SK-N-SH (cell line): ENCODE measurements at regions not wholly inside any gene's neighbourhood (a gene's known extent, or its start where the extent isn't known, plus 50 kb on each side); places are given as distances from the start of the nearest gene placed in this dataset.
"Not testable (repeated sequence)": the region's sequence is repeated elsewhere in the genome, so short reads cannot be mapped to it uniquely, and the experiment has no call there.

Source experiments
- CTCF ChIA-PET: fragments of 300-600, 350-600 bp; formaldehyde crosslinking; extraction: SDS; loops from one replicate; lab custom pipeline; 2021; lab: Yijun Ruan, JAX
- POLR2A ChIA-PET: fragments of 350-600 bp; sonication (Branson Sonifier 250); formaldehyde crosslinking; extraction: SDS; loops from one replicate; lab custom pipeline; 2020; ENCODE audit warnings: antibody characterized with exemption, inconsistent platforms; lab: Yijun Ruan, JAX
- DNase-seq: peaks from one replicate; pipeline ENCODE4 v3.0.0; 2012
- H2AFZ ChIP-seq: fragments of 200-600 bp; sonication (generic); 2 replicates; pipeline ENCODE4 v1.8.1; 2016; ENCODE audit warnings: antibody characterized with exemption, mild to moderate bottlenecking, low read depth
- H3F3A ChIP-seq: fragments of 200-600 bp; sonication (generic); replicated peaks from 2 replicates; pipeline ENCODE3; 2016; ENCODE audit warnings: antibody characterized with exemption, mild to moderate bottlenecking; ENCODE audit not compliant: insufficient read depth
- H3K27ac ChIP-seq, 2 experiments: fragments of 200-500 bp in 1 of 2; fragments of 200-600 bp in 1 of 2; sonication (Bioruptor generic) in 1 of 2; sonication (generic), shearing (Covaris generic) in 1 of 2; 2 replicates each; pipeline versions ENCODE4 v1.5.1 to v1.6.1; 2014 to 2016; ENCODE audit warnings: low read depth in 2 of 2, inconsistent platforms in 1 of 2, low read length in 1 of 2, mild to moderate bottlenecking in 1 of 2, mixed read lengths in 1 of 2
- H3K27me3 ChIP-seq: fragments of 200-600 bp; sonication (generic), shearing (Covaris generic); 2 replicates; pipeline ENCODE4 v1.6.1; 2016; ENCODE audit warnings: mixed run types; ENCODE audit not compliant: insufficient read depth
- H3K36me3 ChIP-seq, 2 experiments: fragments of 200-500 bp in 1 of 2; fragments of 200-600 bp in 1 of 2; sonication (Bioruptor generic) in 1 of 2; sonication (generic) in 1 of 2; replicated peaks in 1 of 2; 2 replicates each; pipeline versions ENCODE3 to v1.5.1; 2014 to 2016; ENCODE audit warnings: low read length in 1 of 2, mild to moderate bottlenecking in 1 of 2; ENCODE audit not compliant: insufficient read depth in 2 of 2, control insufficient read depth in 1 of 2
- H3K4me1 ChIP-seq, 2 experiments: fragments of 200-500 bp in 1 of 2; fragments of 200-600 bp in 1 of 2; sonication (Bioruptor generic) in 1 of 2; sonication (generic), shearing (Covaris generic) in 1 of 2; 2 replicates each; pipeline versions ENCODE4 v1.5.1 to v1.6.1; 2014 to 2016; ENCODE audit warnings: low read depth in 1 of 2, low read length in 1 of 2, mixed run types in 1 of 2; ENCODE audit not compliant: insufficient read depth in 2 of 2, control insufficient read depth in 1 of 2
- H3K4me2 ChIP-seq: fragments of 200-600 bp; sonication (generic), shearing (Covaris generic); 2 replicates; pipeline ENCODE4 v1.6.1; 2017; ENCODE audit warnings: mixed run types
- H3K4me3 ChIP-seq, 2 experiments: fragments of 200-500 bp in 1 of 2; fragments of 200-600 bp in 1 of 2; sonication (Bioruptor generic) in 1 of 2; sonication (generic), shearing (Covaris generic) in 1 of 2; 2 replicates each; pipeline versions ENCODE4 v1.5.1 to v1.8.1; 2014 to 2016; ENCODE audit warnings: low read depth in 2 of 2, inconsistent platforms in 1 of 2, low read length in 1 of 2, mild to moderate bottlenecking in 1 of 2, mixed read lengths in 1 of 2, moderate library complexity in 1 of 2
- H3K79me2 ChIP-seq: fragments of 200-600 bp; sonication (generic); 2 replicates; pipeline ENCODE4 v1.8.1; 2017; ENCODE audit warnings: mild to moderate bottlenecking; ENCODE audit not compliant: insufficient read depth
- H3K9ac ChIP-seq: fragments of 200-600 bp; sonication (generic); 2 replicates; pipeline ENCODE4 v1.6.1; 2017; ENCODE audit warnings: mixed run types
- H3K9me2 ChIP-seq: fragments of 200-600 bp; sonication (generic); 2 replicates; pipeline ENCODE4 v1.6.1; 2017; ENCODE audit warnings: mixed run types
- H3K9me3 ChIP-seq: fragments of 200-600 bp; sonication (generic); 2 replicates; pipeline ENCODE4 v1.6.1; 2017; ENCODE audit warnings: mixed run types, mild to moderate bottlenecking, moderate library complexity
- H4K20me1 ChIP-seq: fragments of 200-600 bp; sonication (generic); 2 replicates; pipeline ENCODE4 v1.6.1; 2017; ENCODE audit warnings: mild to moderate bottlenecking, mixed run types; ENCODE audit not compliant: insufficient read depth
- WGBS: methylation state at CpG from one replicate; pipeline ENCODE4 v1.1.6; 2017; ENCODE audit warnings: low lambda C conversion rate; 5-methylcytosine and 5-hydroxymethylcytosine counted together

DNA sequence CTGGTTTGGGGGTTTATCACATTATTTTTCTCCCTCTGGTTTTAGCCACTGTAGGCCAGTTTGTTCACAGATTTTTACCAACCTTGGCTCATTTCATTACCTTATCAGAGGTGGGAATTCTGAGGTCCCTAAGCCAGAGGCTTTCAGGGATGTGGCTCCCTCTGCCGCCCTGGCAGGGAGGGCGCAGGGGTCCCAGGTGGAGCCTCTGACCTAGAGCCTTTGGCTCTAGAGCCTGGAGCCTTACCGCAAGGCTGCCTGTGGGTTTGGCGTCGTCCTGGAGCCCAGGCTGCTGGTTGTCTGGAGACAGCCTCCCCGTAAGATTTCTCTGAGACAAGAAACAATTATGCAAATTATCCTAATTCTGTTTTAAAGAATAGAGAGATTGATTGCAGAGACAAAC, 188.0 kb downstream of the LMLN start:
- H3K9me2 ChIP-seq, H4K20me1 ChIP-seq, H3K9ac ChIP-seq, H3K4me3 ChIP-seq, H3F3A ChIP-seq, H3K27ac ChIP-seq, POLR2A ChIA-PET, H3K79me2 ChIP-seq, DNase-seq, CTCF ChIA-PET, H3K4me1 ChIP-seq, H3K27me3 ChIP-seq, H3K4me2 ChIP-seq, H2AFZ ChIP-seq, H3K9me3 ChIP-seq, H3K36me3 ChIP-seq: not testable (repeated sequence)
- 27% methylated on average over 6 of the region's 6 CpGs for whole genome bisulfite sequencing

- H3K79me2 ChIP-seq, POLR2A ChIA-PET, H3F3A ChIP-seq, DNase-seq, CTCF ChIA-PET, H4K20me1 ChIP-seq, H3K9ac ChIP-seq, H3K36me3 ChIP-seq, H3K27me3 ChIP-seq, H3K4me2 ChIP-seq, H2AFZ ChIP-seq, H3K9me3 ChIP-seq, H3K4me1 ChIP-seq, H3K9me2 ChIP-seq, H3K27ac ChIP-seq, H3K4me3 ChIP-seq: not testable (repeated sequence)
- 48% methylated on average over 5 of the region's 5 CpGs for WGBS
Measured at GRCh38 chr3:198149904-198150303, 189.9 kb downstream of the LMLN start.

DNA sequence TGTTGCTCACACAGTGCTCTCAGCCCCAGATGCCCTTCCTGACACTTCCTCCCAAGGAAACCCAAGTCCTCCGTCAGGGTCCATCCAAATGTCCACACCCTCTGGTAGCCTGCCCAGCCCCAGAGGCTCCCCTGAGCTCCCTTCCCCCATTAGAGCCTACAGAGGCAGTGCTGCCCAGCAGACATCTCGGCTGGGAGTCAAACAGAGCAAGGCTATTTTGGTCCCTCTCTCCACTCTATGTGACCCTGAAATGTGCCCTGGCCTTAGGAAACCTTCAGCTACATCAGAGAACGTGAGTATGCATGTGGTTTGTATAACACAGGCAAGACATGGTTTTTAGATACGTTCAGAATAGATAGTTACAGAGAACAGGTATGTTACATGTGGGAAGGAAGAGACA, 191.8 kb downstream of the LMLN start:
- H3K4me1 ChIP-seq, DNase-seq, H3K79me2 ChIP-seq, H3K9ac ChIP-seq, H3K9me2 ChIP-seq, H3K4me3 ChIP-seq, H3K4me2 ChIP-seq, CTCF ChIA-PET, H2AFZ ChIP-seq, H4K20me1 ChIP-seq, H3K36me3 ChIP-seq, POLR2A ChIA-PET, H3K27ac ChIP-seq, H3F3A ChIP-seq, H3K27me3 ChIP-seq, H3K9me3 ChIP-seq: not testable (repeated sequence)
- 3% methylated on average over 3 of the region's 4 CpGs for WGBS

DNA sequence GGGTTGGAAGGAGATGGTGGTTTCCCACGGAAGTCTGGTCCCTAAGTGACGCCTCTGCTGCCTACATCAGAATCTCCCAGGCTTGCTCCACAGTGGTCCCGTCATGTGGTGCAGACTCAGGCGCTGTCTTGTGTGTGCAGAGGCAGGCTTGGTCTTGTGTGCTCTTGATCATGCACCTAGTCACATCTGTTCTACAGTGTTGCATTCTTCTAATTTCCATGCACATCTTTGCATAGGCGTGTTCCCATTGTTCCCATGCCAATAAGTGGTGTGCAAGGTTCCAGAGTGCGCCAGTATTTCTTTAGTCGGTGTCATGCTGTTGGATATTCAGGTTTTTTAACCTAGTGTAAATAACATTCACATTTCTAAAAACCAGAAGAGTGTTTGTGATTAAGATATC, 195.8 kb downstream of the LMLN start:
- H3K4me1 ChIP-seq, POLR2A ChIA-PET, H3K9me2 ChIP-seq, H3K27me3 ChIP-seq, DNase-seq, H3K9ac ChIP-seq, H3K9me3 ChIP-seq, H3K4me2 ChIP-seq, H3K36me3 ChIP-seq, H3K4me3 ChIP-seq, H3F3A ChIP-seq, H4K20me1 ChIP-seq, H2AFZ ChIP-seq, CTCF ChIA-PET, H3K79me2 ChIP-seq, H3K27ac ChIP-seq: not testable (repeated sequence)
- no CpG with 5 or more reads among the region's 7 CpGs for WGBS

- CTCF ChIA-PET, H3K4me3 ChIP-seq, H2AFZ ChIP-seq, H3K79me2 ChIP-seq, H3K9ac ChIP-seq, H3K4me1 ChIP-seq, H3K36me3 ChIP-seq, POLR2A ChIA-PET, H4K20me1 ChIP-seq, H3K4me2 ChIP-seq, DNase-seq, H3K9me3 ChIP-seq, H3K27ac ChIP-seq, H3F3A ChIP-seq, H3K9me2 ChIP-seq, H3K27me3 ChIP-seq: not testable (repeated sequence)
- WGBS = 89% methylated on average over 3 of the region's 42 CpGs
Measured at GRCh38 chr3:198157231-198157868, 197.3 kb downstream of the LMLN start.

DNA sequence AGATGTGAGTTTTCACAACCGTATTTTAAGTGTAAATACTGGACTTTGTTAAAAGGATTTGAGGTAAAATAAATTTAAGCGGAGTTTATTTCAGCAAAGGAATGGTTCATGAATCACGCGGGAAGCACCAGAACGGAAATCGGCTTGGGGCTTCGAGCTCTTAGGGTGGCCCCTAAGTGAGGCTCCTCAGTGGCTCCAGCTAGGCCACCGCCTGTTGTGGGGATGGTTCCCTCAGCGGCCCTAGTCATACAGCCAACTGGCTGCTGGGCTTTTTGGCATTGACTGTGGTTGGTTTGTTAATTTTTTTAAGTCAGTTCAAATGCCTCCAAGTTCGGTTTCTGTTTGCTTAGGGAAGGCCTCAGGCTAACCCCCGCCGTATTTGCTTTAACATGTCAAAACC, 198.0 kb downstream of the LMLN start:
- H3K4me1 ChIP-seq, H3K27me3 ChIP-seq, CTCF ChIA-PET, H3K27ac ChIP-seq, H3K4me3 ChIP-seq, H3K36me3 ChIP-seq, H3K4me2 ChIP-seq, DNase-seq, H3K9ac ChIP-seq, H2AFZ ChIP-seq, POLR2A ChIA-PET, H3K79me2 ChIP-seq, H3K9me2 ChIP-seq, H3F3A ChIP-seq, H4K20me1 ChIP-seq, H3K9me3 ChIP-seq: not testable (repeated sequence)
- 65% methylated on average over 8 of the region's 12 CpGs for WGBS
